Activated T-helper 2 cell treated with anti-CD3 and anti-CD28 coated beads, Interferon-gamma antibody, Interleukin-2, Interleukin-4, amounts not matched to agents 10 μg/mL and 5 μg/mL and 100 μg/mL, durations not matched to agents 14 hours and 24 hours and 36 hours (primary cell): ENCODE measurements at regions not wholly inside any gene's neighbourhood (a gene's known extent, or its start where the extent isn't known, plus 50 kb on each side); places are given as distances from the start of the nearest gene placed in this dataset.
"Not testable (repeated sequence)": the region's sequence is repeated elsewhere in the genome, so short reads cannot be mapped to it uniquely, and the experiment has no call there.

Source experiments
- DNase-seq: peaks from one replicate; pipeline ENCODE4 v3.0.0; 2021; ENCODE audit warnings: low spot score
- H3K27ac Mint-ChIP-seq: one replicate; pipeline ENCODE4 v1.8.0; 2021; ENCODE audit warnings: mixed read lengths
- H3K27me3 Mint-ChIP-seq: one replicate; pipeline ENCODE4 v1.8.0; 2021; ENCODE audit warnings: low read depth, mixed read lengths
- H3K36me3 Mint-ChIP-seq: one replicate; pipeline ENCODE4 v1.8.0; 2021; ENCODE audit warnings: low read depth, mixed read lengths
- H3K4me1 Mint-ChIP-seq: one replicate; pipeline ENCODE4 v1.8.0; 2021; ENCODE audit warnings: low read depth, mixed read lengths
- H3K4me3 Mint-ChIP-seq: one replicate; pipeline ENCODE4 v1.8.0; 2021; ENCODE audit warnings: low read depth, mild to moderate bottlenecking, moderate library complexity, mixed read lengths
- H3K9me3 Mint-ChIP-seq: one replicate; pipeline ENCODE4 v1.8.0; 2021; ENCODE audit warnings: mixed read lengths
- intact Hi-C: fragments of 100-400 bp; cut with micrococcal nuclease; formaldehyde crosslinking; loops from one replicate; pipeline ENCODE4 v1.15.1; 2023

- no peak overlapping the region for H3K27ac Mint-ChIP-seq
- no peak overlapping the region for H3K4me3 Mint-ChIP-seq
- DNase-seq: no peak
- no peaks in the 10 kb centered on the region for H3K36me3 Mint-ChIP-seq
- intact Hi-C loops: no loop called here
- no peaks in the 10 kb centered on the region for H3K27me3 Mint-ChIP-seq
- no peaks in the 10 kb centered on the region for H3K4me1 Mint-ChIP-seq
- peaks cover 4% of the 10 kb centered on the region for H3K9me3 Mint-ChIP-seq
Measured at GRCh38 chr18:75984853-75985252, 510.2 kb downstream of the ZNF516 start.

- Mint-ChIP-seq H3K9me3 (no peaks in the 10 kb centered on the region), H3K27ac (no peak overlapping the region), H3K36me3 (no peaks in the 10 kb centered on the region), H3K4me3 (no peak overlapping the region), H3K4me1 (no peaks in the 10 kb centered on the region), H3K27me3 (no peaks in the 10 kb centered on the region)
- intact Hi-C loops: no loop called here
- no peak for DNase-seq
Measured at GRCh38 chr18:75981102-75981501, 513.9 kb downstream of the ZNF516 start.

GRCh38 chr18:75977081-75977480 lies 518.0 kb downstream of the ZNF516 start:
- no peak for DNase-seq
- no peak overlapping the region for H3K4me3 Mint-ChIP-seq
- H3K27me3 Mint-ChIP-seq: no peaks in the 10 kb centered on the region
- H3K27ac Mint-ChIP-seq: no peak overlapping the region
- H3K36me3 Mint-ChIP-seq: no peaks in the 10 kb centered on the region
- no peaks in the 10 kb centered on the region for H3K9me3 Mint-ChIP-seq
- intact Hi-C loops: no loop called here
- no peaks in the 10 kb centered on the region for H3K4me1 Mint-ChIP-seq

GRCh38 chr18:75970212-75970611 lies 524.8 kb downstream of the ZNF516 start:
- intact Hi-C loops: no loop called here
- Mint-ChIP-seq H3K36me3 (no peaks in the 10 kb centered on the region), H3K27me3 (no peaks in the 10 kb centered on the region), H3K9me3 (no peaks in the 10 kb centered on the region), H3K4me1 (no peaks in the 10 kb centered on the region), H3K4me3 (no peak overlapping the region), H3K27ac (no peak overlapping the region)
- DNase-seq: no peak

- Mint-ChIP-seq H3K9me3 (no peaks in the 10 kb centered on the region), H3K4me1 (no peaks in the 10 kb centered on the region), H3K36me3 (no peaks in the 10 kb centered on the region), H3K27ac (no peak overlapping the region), H3K27me3 (no peaks in the 10 kb centered on the region), H3K4me3 (no peak overlapping the region)
- intact Hi-C loops: no loop called here
- no peak for DNase-seq
Measured at GRCh38 chr18:75966431-75966830, 528.6 kb downstream of the ZNF516 start.

- Mint-ChIP-seq H3K27me3 (no peaks in the 10 kb centered on the region), H3K9me3 (no peaks in the 10 kb centered on the region), H3K36me3 (no peaks in the 10 kb centered on the region), H3K27ac (no peak overlapping the region), H3K4me3 (no peak overlapping the region), H3K4me1 (no peaks in the 10 kb centered on the region)
- DNase-seq: no peak
- intact Hi-C loops: no loop called here
Measured at GRCh38 chr18:75962036-75962572, 532.9 kb downstream of the ZNF516 start.

GRCh38 chr18:75960356-75960755 lies 532.9 kb upstream of the SMIM21 start:
- H3K4me1 Mint-ChIP-seq, DNase-seq, H3K36me3 Mint-ChIP-seq, H3K27me3 Mint-ChIP-seq, H3K27ac Mint-ChIP-seq, H3K4me3 Mint-ChIP-seq, H3K9me3 Mint-ChIP-seq, intact Hi-C loops: not testable (repeated sequence)

- Mint-ChIP-seq H3K4me1 (no peaks in the 10 kb centered on the region), H3K27ac (no peak overlapping the region), H3K4me3 (no peak overlapping the region), H3K36me3 (no peaks in the 10 kb centered on the region), H3K9me3 (no peaks in the 10 kb centered on the region), H3K27me3 (no peaks in the 10 kb centered on the region)
- intact Hi-C loops: no loop called here
- DNase-seq: no peak
Measured at GRCh38 chr18:75959150-75959549, 531.6 kb upstream of the SMIM21 start.

GRCh38 chr18:75958683-75959082 lies 531.2 kb upstream of the SMIM21 start:
- no peak overlapping the region for H3K27ac Mint-ChIP-seq
- H3K9me3 Mint-ChIP-seq: no peaks in the 10 kb centered on the region
- no peaks in the 10 kb centered on the region for H3K36me3 Mint-ChIP-seq
- no peak for DNase-seq
- intact Hi-C loops: no loop called here
- H3K4me1 Mint-ChIP-seq: no peaks in the 10 kb centered on the region
- H3K4me3 Mint-ChIP-seq: no peak overlapping the region
- H3K27me3 Mint-ChIP-seq: no peaks in the 10 kb centered on the region

GRCh38 chr18:75945265-75945933 lies 517.9 kb upstream of the SMIM21 start:
- Mint-ChIP-seq H3K4me1 (no peaks in the 10 kb centered on the region), H3K27me3 (no peaks in the 10 kb centered on the region), H3K36me3 (no peaks in the 10 kb centered on the region), H3K4me3 (no peak overlapping the region), H3K9me3 (no peaks in the 10 kb centered on the region), H3K27ac (no peak overlapping the region)
- intact Hi-C loops: no loop called here
- no peak for DNase-seq

GRCh38 chr18:75937306-75937705 lies 509.8 kb upstream of the SMIM21 start:
- Mint-ChIP-seq H3K27ac (no peak overlapping the region), H3K36me3 (no peaks in the 10 kb centered on the region), H3K9me3 (no peaks in the 10 kb centered on the region), H3K4me1 (no peaks in the 10 kb centered on the region), H3K27me3 (no peaks in the 10 kb centered on the region), H3K4me3 (no peak overlapping the region)
- intact Hi-C loops: no loop called here
- DNase-seq: no peak

GRCh38 chr18:75936862-75937261 lies 509.4 kb upstream of the SMIM21 start:
- Mint-ChIP-seq H3K27me3 (no peaks in the 10 kb centered on the region), H3K4me3 (no peak overlapping the region), H3K27ac (no peak overlapping the region), H3K36me3 (no peaks in the 10 kb centered on the region), H3K9me3 (no peaks in the 10 kb centered on the region), H3K4me1 (no peaks in the 10 kb centered on the region)
- intact Hi-C loops: no loop called here
- DNase-seq: no peak

GRCh38 chr18:75931079-75931478 lies 503.6 kb upstream of the SMIM21 start:
- no peaks in the 10 kb centered on the region for H3K4me1 Mint-ChIP-seq
- H3K27me3 Mint-ChIP-seq: no peaks in the 10 kb centered on the region
- DNase-seq: no peak
- H3K36me3 Mint-ChIP-seq: no peaks in the 10 kb centered on the region
- no peak overlapping the region for H3K4me3 Mint-ChIP-seq
- H3K27ac Mint-ChIP-seq: no peak overlapping the region
- intact Hi-C loops: no loop called here
- H3K9me3 Mint-ChIP-seq: no peaks in the 10 kb centered on the region

GRCh38 chr18:75928706-75929105 lies 501.2 kb upstream of the SMIM21 start:
- intact Hi-C loops: no loop called here
- DNase-seq: no peak
- Mint-ChIP-seq H3K27me3 (no peaks in the 10 kb centered on the region), H3K4me3 (no peak overlapping the region), H3K27ac (no peak overlapping the region), H3K9me3 (no peaks in the 10 kb centered on the region), H3K4me1 (no peaks in the 10 kb centered on the region), H3K36me3 (no peaks in the 10 kb centered on the region)
